SHP77 (cell line): ENCODE measurements at regions not wholly inside any gene's neighbourhood (a gene's known extent, or its start where the extent isn't known, plus 50 kb on each side); places are given as distances from the start of the nearest gene placed in this dataset.

Experiments
- DNase-seq, 2 experiments: peaks; one replicate each; lab custom pipeline; 2025; lab: John Stamatoyannopoulos, UW

- no peak for DNase-seq
Measured at GRCh38 chr2:16003809-16004208, 63.5 kb downstream of the MYCN start.

DNA sequence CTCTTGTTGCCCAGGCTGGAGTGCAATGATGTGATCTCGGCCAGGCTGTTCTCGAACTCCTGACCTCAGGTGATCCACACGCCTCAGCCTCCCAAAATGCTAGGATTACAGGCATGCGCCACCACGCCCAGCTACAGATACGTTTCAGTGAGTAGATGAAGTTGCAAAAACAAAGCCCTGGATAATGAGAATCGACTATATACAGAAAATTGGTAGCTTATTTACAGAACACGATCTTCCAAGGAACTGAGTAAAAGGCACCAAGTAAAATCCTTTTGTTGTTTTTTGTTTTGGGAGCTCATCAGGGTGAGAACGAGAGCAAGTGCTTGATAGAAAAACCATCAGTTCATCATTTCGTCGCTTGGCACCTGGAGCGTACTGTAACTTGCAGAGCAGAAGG is 62.8 kb downstream of the MYCN start:
- no peak for DNase-seq

- DNase-seq, result no peak
Measured at GRCh38 chr2:16002575-16002974, 62.2 kb downstream of the MYCN start.

DNA sequence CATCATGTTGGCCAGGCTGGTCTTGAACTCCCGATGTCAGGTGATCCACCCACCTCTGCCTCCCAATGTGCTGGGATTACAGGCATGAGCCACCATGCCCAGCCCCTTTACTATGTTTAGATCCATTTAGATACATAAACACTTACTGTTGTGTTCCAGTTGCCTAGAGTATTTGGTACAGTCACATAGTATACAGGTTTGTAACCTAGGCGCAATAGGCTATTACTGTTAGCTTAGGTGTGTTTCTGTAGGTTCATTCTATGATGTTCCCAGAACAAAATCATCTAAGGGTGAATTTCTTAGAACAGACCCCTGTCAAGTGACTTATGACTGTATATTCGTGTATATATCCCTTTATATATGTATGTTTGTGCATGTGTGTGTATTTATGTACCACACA is 61.8 kb downstream of the MYCN start:
- no peak for DNase-seq

DNA sequence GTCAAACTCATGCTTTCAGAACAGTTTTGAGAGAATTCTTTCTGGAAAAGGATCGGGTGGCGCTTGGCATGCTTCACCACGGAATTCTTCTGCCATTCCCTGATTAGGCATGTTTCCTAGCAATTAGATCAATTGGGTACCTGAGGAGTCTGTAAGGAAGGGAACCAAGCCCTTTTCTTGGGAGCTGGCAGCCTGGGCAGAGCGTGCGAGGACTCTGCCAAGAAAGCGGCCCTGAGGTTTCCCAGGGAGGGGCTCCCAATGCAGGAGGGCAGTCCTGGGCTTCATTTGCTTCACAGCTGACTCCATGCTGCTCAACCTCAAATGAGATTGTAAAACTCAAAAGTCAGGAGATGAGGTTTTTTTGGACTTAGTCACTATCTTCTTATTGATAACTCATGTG is 60.3 kb downstream of the MYCN start:
- no peak for DNase-seq

GRCh38 chr2:15999596-16000469 is 59.5 kb downstream of the MYCN start:
- DNase-seq, result no peak

GRCh38 chr2:15997728-15998280 is 57.5 kb downstream of the MYCN start:
- no peak for DNase-seq

DNA sequence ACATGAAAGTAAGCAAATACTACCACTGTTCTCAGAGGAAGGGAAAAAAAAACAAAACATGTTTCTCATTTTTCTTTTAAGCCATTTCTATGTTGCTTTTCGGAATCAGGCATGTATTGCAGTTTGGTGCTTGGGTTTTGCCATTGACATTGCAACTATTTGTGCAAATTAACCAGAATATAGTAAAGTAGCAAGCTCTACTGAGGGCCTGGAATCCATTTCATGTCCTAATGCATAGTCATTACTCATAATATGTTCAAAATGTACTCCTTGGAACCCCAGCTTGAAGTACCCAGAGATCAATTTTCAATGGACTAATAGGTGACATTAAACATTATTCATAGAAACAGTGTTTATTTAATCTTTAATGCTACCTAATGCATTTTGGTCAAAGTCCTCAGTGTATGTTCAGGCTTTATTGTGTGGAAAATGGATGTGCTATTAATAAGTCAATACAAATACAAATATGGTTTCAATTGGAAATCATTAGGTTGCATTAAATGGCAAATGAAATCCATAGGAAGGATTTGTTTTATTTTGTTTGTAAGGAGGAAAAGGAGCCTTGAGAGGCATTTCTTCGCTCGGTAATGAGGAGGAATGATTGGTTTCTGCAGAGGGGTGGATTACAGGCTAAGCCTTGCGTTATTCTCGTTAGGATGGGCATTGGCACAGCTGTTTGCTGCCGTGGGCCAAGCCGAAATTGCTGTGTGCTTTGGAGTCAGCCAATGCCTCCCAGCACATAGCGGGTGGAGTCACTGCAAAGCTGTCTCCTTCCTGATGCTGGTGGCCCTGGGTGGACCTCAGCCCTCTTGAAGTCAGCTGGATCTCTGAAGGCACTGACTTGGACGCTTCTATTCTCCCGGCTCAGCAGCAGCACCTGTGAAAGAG is 56.4 kb downstream of the MYCN start:
- no peak for DNase-seq
